22Rv1 (cell line): ENCODE measurements at regions not wholly inside any gene's neighbourhood (a gene's known extent, or its start where the extent isn't known, plus 50 kb on each side); places are given as distances from the start of the nearest gene placed in this dataset.

Experiments used
- H3K27ac ChIP-seq: fragments of 450-650 bp; 2 replicates; pipeline ENCODE4 v1.5.1; 2017
- CTCF ChIP-seq: fragments of 450-650 bp; IDR thresholded peaks from 2 replicates; pipeline ENCODE4 v1.5.1; 2017; ENCODE audit warnings: mild to moderate bottlenecking
- ZFX ChIP-seq: fragments of 450-650 bp; IDR thresholded peaks from 2 replicates; pipeline ENCODE4 v1.6.1; 2017; ENCODE audit warnings: antibody characterized with exemption, borderline replicate concordance

- TF ChIP-seq ZFX, result no peak
- no peak for TF ChIP-seq CTCF
These were observed 112.5 kb upstream of the SOX9 start for GRCh38 chr17:72008236-72008876.

GRCh38 chr17:72011561-72011960 is 109.3 kb upstream of the SOX9 start:
- no peak overlapping the region for H3K27ac ChIP-seq
- no peak for TF ChIP-seq ZFX
- no peak for TF ChIP-seq CTCF

More at GRCh38 chr17:72008236-72008876, 112.5 kb upstream of the SOX9 start:
- no peak overlapping the region for H3K27ac ChIP-seq

- TF ChIP-seq CTCF, result no peak
- no peak for TF ChIP-seq ZFX
- no peak overlapping the region for H3K27ac ChIP-seq
These were observed 99.3 kb upstream of the SOX9 start for GRCh38 chr17:72021417-72022041.

GRCh38 chr17:72022328-72023275 is 98.2 kb upstream of the SOX9 start:
- TF ChIP-seq ZFX (no peak), CTCF (no peak)
- no peak overlapping the region for H3K27ac ChIP-seq

GRCh38 chr17:72024457-72024856 is 96.4 kb upstream of the SOX9 start:
- TF ChIP-seq CTCF (no peak), ZFX (no peak)
- H3K27ac ChIP-seq, result no peak overlapping the region

- no peak for TF ChIP-seq ZFX
- TF ChIP-seq CTCF, result no peak
- no peak overlapping the region for H3K27ac ChIP-seq
These were observed 95.7 kb upstream of the SOX9 start for GRCh38 chr17:72025113-72025512.
